Retinal pigment epithelial cell (primary cell): ENCODE measurements at regions not wholly inside any gene's neighbourhood (a gene's known extent, or its start where the extent isn't known, plus 50 kb on each side); places are given as distances from the start of the nearest gene placed in this dataset.

Experiments
- DNase-seq: peaks from one replicate; pipeline ENCODE4 v3.0.0-alpha.2; 2010; ENCODE audit warnings: low read depth
- H3K4me3 ChIP-seq: 2 replicates; pipeline ENCODE4 v1.5.1; 2011; ENCODE audit warnings: mild to moderate bottlenecking, low read length, control low read depth, moderate library complexity
- TF ChIP-seq, protein P1 (sequence below): conservative IDR thresholded peaks from 2 replicates; pipeline ENCODE4 v1.5.1; 2011; ENCODE audit warnings: low read depth, low read length, control low read depth, inconsistent platforms

DNA sequence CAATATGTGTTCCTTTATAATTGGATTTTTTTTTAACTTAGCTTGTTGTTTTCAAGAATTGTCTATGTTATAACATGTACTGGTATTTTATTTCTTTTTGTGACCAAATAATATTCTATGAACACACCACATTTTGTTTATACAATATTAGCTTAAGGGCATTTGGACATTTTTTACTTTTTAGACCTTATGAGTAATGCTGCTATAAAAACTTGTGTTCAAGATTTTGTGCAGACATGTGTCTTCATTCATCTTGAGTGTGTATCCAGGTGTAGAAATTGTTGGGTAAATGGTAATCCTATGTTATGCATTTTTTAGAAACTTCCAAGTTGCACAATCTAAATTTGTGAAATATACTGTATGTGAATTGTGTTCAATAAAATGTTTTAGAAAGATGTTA is 936.7 kb downstream of the CCSER2 start:
- TF ChIP-seq, protein P1, sequence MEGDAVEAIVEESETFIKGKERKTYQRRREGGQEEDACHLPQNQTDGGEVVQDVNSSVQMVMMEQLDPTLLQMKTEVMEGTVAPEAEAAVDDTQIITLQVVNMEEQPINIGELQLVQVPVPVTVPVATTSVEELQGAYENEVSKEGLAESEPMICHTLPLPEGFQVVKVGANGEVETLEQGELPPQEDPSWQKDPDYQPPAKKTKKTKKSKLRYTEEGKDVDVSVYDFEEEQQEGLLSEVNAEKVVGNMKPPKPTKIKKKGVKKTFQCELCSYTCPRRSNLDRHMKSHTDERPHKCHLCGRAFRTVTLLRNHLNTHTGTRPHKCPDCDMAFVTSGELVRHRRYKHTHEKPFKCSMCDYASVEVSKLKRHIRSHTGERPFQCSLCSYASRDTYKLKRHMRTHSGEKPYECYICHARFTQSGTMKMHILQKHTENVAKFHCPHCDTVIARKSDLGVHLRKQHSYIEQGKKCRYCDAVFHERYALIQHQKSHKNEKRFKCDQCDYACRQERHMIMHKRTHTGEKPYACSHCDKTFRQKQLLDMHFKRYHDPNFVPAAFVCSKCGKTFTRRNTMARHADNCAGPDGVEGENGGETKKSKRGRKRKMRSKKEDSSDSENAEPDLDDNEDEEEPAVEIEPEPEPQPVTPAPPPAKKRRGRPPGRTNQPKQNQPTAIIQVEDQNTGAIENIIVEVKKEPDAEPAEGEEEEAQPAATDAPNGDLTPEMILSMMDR, result no peak
- no peak overlapping the region for H3K4me3 ChIP-seq
- no peak for DNase-seq

DNA sequence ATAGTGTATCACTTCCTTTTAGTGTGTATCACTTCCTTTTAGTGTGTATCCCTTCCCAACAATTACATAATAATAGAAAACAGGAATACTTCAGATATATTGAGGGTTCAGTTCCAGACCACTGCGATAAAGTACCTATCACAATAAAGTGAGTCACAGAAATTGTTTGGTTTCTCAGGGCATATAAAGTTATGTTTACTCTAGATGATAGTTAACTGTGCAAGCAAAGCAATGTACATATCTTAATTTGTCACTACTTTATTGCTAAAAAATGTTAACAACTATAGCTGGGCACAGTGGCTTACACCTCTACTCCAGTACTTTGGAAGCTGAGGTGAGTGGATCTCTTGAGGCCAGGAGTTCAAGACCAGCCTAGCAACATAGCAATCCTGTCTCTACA is 938.4 kb downstream of the CCSER2 start:
- no peak overlapping the region for H3K4me3 ChIP-seq
- TF ChIP-seq, protein P1, result no peak

DNA sequence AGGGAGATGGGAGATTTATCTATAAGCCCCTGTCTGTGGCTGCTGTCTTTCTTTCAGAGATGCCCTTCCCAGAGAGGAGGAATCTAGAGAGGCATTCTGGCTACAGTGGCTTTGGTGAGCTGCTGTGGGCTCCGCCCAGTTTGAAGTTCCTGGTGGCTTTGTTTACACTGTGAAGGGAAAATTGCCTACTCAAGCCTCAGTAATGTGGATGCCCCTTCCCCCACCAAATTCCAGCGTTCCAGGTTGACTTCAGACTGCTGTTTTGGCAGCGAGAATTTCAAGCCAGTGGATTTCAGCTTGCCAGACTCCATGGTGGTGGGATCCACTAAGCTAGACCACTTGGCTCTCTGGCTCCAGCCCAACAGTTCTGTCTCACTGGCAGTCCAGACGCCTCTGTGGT is 951.6 kb downstream of the CCSER2 start:
- DNase-seq, result no peak
- no peak overlapping the region for H3K4me3 ChIP-seq
- TF ChIP-seq, protein P1, result no peak

More for the DNA sequence above, 938.4 kb downstream of the CCSER2 start:
- no peak for DNase-seq

DNA sequence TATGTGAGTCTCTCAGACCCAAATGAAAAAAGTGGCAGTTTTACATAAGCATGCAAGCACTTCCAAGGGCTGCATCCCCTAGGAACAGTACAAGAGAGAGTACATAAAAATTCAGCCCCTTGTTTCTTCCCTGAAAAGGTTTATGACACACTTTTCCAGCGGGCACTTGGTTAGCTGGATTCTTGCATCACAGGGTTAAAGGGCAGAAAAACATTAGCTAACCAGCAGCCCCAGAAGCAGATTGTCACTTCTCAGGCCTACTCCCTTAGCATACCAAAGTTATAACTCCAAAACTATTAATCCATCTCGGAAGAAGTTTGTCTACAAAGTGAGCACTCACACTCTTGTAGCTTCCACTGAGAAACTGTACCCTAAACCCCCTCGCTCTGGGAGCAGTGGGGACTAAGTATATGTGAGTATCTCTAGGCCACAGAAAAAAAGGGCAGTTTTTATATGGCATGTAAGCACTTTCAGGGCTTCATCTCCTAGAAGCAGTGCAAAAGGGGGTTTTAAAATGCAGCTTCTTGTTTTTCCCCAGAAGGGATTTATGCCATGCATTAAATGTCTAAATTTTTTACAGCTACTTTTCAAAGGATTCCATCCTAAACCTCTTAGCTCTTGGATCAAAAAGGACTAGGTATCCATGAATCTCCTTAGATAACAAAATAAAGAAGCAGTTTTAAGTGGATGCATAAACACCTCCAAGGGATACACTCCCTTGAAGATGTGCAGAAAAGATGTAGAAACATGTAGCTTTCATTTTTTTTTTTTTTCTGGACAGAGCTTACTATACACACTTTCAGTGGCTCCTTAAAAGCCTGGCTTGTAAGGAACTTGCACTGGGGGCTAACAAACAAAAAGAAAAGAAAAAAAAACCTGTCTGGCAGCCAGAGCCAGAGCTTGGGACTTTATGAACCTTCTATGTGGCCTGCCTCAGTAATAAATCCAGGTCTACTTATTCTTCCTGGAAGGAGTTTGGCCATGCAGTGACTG is 956.7 kb downstream of the CCSER2 start:
- no peak overlapping the region for H3K4me3 ChIP-seq
- DNase-seq, result no peak
- TF ChIP-seq, protein P1, result no peak

DNA sequence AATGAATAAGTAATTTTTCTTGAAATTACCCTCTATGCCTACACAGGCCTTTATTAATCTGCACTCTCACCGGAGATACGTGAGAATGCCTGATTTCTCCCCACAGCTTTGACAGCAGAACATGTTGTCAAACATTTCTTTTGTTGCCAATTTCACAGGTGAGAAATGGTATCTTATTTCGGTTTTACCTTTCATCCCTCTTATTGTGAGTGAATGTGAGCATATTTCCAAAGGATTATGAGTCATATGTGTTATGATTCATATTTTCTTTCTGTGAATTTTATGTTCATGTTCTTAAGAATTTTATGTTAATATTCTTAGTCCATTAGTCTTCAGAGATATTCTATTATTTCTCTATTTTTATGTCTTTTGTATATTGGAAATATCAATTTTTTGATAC is 965.1 kb downstream of the CCSER2 start:
- no peak overlapping the region for H3K4me3 ChIP-seq
- DNase-seq, result no peak
- TF ChIP-seq, protein P1, result no peak

DNA sequence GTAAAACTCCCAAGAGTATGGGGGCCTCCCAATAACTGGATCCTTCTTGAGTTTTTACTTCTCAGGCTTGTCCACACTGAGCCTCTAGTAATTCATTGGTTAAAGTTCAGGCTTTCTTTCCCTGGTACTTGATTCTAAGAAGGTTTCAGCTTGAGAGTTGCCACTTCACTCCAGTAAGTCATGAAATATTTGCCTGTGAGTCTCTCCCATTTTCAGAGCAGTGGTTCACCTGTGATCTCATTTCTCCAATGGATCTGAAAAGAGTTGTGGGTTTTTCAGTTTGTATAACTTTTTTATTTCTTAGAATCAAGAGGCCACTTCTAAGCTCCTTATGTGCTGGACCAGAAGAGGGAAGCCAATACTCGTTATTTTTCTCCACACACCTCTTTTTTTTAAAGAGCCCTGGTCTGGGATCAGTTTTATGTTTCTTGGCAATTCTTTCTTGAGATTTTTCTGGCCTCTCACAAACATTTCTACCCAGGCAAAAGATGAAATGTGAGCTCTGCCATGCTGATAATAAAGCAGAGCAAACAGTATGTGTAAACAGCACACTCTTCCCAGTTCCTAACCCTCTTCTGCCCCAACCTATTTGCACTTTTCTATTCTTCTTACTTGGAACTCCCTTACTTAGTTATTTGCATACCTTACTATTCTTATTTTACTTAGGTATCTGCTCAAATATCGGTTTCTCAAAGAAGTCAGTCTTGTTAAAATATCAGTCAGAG is 983.4 kb downstream of the CCSER2 start:
- TF ChIP-seq, protein P1, result no peak
- DNase-seq, result no peak
- H3K4me3 ChIP-seq, result no peak overlapping the region
